HepG2 (cell line): ENCODE measurements at regions not wholly inside any gene's neighbourhood (a gene's known extent, or its start where the extent isn't known, plus 50 kb on each side); places are given as distances from the start of the nearest gene placed in this dataset.

ENCODE experiments used
- ATAC-seq: fragments of 200-7000 bp; cut with Tn5 transposase; 3 replicates; pipeline ENCODE4 v1.9.1; 2020; ENCODE audit warnings: mild to moderate bottlenecking, moderate library complexity
- BruUV-seq: library from RNA; stranded (reverse); fragments of 400-500 nt; replicated peaks from 2 replicates; lab custom pipeline; 2021; lab: Mats Ljungman, UMichigan
- CTCF ChIA-PET: fragments of 300-600 bp; formaldehyde crosslinking; extraction: SDS; loops from one replicate; lab custom pipeline; 2021; ENCODE audit warnings: low total read pairs, inconsistent platforms, low intra/inter-chr PET ratio; lab: Yijun Ruan, JAX
- POLR2A ChIA-PET: fragments of 350-600 bp; sonication (Branson Sonifier 250); formaldehyde crosslinking; loops from one replicate; lab custom pipeline; 2020; ENCODE audit warnings: antibody characterized with exemption, inconsistent platforms; lab: Yijun Ruan, JAX
- DNase-seq: peaks from one replicate; pipeline ENCODE4 v3.0.0-alpha.2; 2015; ENCODE audit warnings: low spot score
- FAIRE-seq: peaks from 3 replicates; lab custom pipeline; 2011; peaks lifted over from hg19 to GRCh38; lab: Jason Lieb, UNC
- H2AFZ ChIP-seq: one replicate; pipeline ENCODE4 v1.6.1; 2011; ENCODE audit warnings: low read length, inconsistent platforms
- H3K27ac ChIP-seq: fragments of 300-600 bp; 3 replicates; pipeline ENCODE4 v1.8.0; 2011; ENCODE audit warnings: mixed run types, mild to moderate bottlenecking, mixed read lengths, low read length, inconsistent platforms; ENCODE audit not compliant: insufficient read depth; ENCODE audit errors: extremely low read length
- H3K27me3 ChIP-seq, 2 experiments: fragments of 200-600 bp in 1 of 2; 2 replicates in 1 of 2; 3 replicates in 1 of 2; pipeline versions ENCODE4 v1.6.0 to v1.8.0; 2011; ENCODE audit warnings: low read length in 2 of 2, mild to moderate bottlenecking in 2 of 2, moderate library complexity in 2 of 2, inconsistent platforms in 1 of 2; ENCODE audit not compliant: insufficient read depth in 2 of 2, control insufficient read depth in 1 of 2
- H3K36me3 ChIP-seq, 2 experiments: fragments of 200-600 bp in 1 of 2; replicated peaks in 1 of 2; 2 replicates in 1 of 2; 3 replicates in 1 of 2; pipeline versions ENCODE4 v1.5.1 to v1.8.0; 2011; ENCODE audit warnings: low read length in 2 of 2, inconsistent platforms in 1 of 2; ENCODE audit not compliant: insufficient read depth in 2 of 2, control insufficient read depth in 1 of 2
- H3K4me1 ChIP-seq: 2 replicates; pipeline ENCODE4 v1.5.1; 2012; ENCODE audit warnings: low read length, inconsistent platforms; ENCODE audit not compliant: insufficient read depth
- H3K4me2 ChIP-seq: 2 replicates; pipeline ENCODE4 v1.6.0; 2011; ENCODE audit warnings: low read depth, low read length, inconsistent platforms
- H3K4me3 ChIP-seq, 3 experiments: fragments of 200-600 bp in 1 of 3; sonication (generic), shearing (Covaris generic) in 1 of 3; replicated peaks in 1 of 3; 2 replicates each; pipeline ENCODE4 v1.5.1; 2011 to 2016; ENCODE audit warnings: low read length in 3 of 3, inconsistent platforms in 2 of 3, low read depth in 2 of 3, mild to moderate bottlenecking in 2 of 3, control low read depth in 1 of 3, mixed read lengths in 1 of 3; ENCODE audit not compliant: insufficient read depth in 1 of 3
- H3K79me2 ChIP-seq: one replicate; pipeline ENCODE4 v1.6.1; 2011; ENCODE audit warnings: low read length, inconsistent platforms; ENCODE audit not compliant: insufficient read depth
- H3K9ac ChIP-seq: 2 replicates; pipeline ENCODE4 v1.6.0; 2011; ENCODE audit warnings: mild to moderate bottlenecking, low read depth, low read length, inconsistent platforms; ENCODE audit not compliant: insufficient read depth
- H3K9me3 ChIP-seq: 2 replicates; pipeline ENCODE4 v1.5.1; 2012; ENCODE audit warnings: mild to moderate bottlenecking, low read length
- H4K20me1 ChIP-seq: 2 replicates; pipeline ENCODE4 v1.6.0; 2011; ENCODE audit warnings: inconsistent platforms, mild to moderate bottlenecking, low read length, moderate library complexity; ENCODE audit not compliant: insufficient read depth
- BORCS8-MEF2B ChIP-seq: sonication (generic); formaldehyde crosslinking; IDR thresholded peaks from 2 replicates; pipeline ENCODE4 v1.8.0; 2022; ENCODE audit warnings: mild to moderate bottlenecking, missing genetic modification reagents
- HNF4G ChIP-seq, 2 experiments: sonication (generic) in 1 of 2; formaldehyde crosslinking in 1 of 2; IDR thresholded peaks; 2 replicates each; pipeline versions ENCODE4 v1.4.0 to v1.6.1; 2011 to 2020; ENCODE audit warnings: borderline replicate concordance in 2 of 2, low read depth in 2 of 2, mild to moderate bottlenecking in 2 of 2, low read length in 1 of 2, missing genetic modification reagents in 1 of 2, moderate library complexity in 1 of 2
- KMT2B ChIP-seq: IDR thresholded peaks from 2 replicates; pipeline ENCODE4 v1.6.1; 2016; ENCODE audit warnings: missing genetic modification reagents, missing compliant biosample characterization
- NFKBIZ ChIP-seq: IDR thresholded peaks from 2 replicates; pipeline ENCODE4 v1.6.1; 2018; ENCODE audit warnings: missing genetic modification reagents, missing compliant biosample characterization
- NFYB ChIP-seq: sonication (generic); formaldehyde crosslinking; IDR thresholded peaks from 2 replicates; pipeline ENCODE4 v1.4.0; 2020; ENCODE audit warnings: missing genetic modification reagents
- PITX1 ChIP-seq: sonication (generic); formaldehyde crosslinking; IDR thresholded peaks from 2 replicates; pipeline ENCODE4 v1.5.1; 2020; ENCODE audit warnings: mild to moderate bottlenecking, missing genetic modification reagents
- POLR2AphosphoS5 ChIP-seq: IDR thresholded peaks from 2 replicates; pipeline ENCODE4 v1.6.1; 2012; ENCODE audit warnings: low read depth, low read length
- RORA ChIP-seq: sonication (generic); formaldehyde crosslinking; IDR thresholded peaks from 2 replicates; pipeline ENCODE4 v1.5.0; 2020; ENCODE audit warnings: mild to moderate bottlenecking, missing genetic modification reagents, moderate library complexity
- SAP130 ChIP-seq: IDR thresholded peaks from 2 replicates; pipeline ENCODE4 v1.6.1; 2016; ENCODE audit warnings: low read depth
- ZNF510 ChIP-seq: sonication (generic); formaldehyde crosslinking; IDR thresholded peaks from 2 replicates; pipeline ENCODE4 v1.4.0; 2020; ENCODE audit warnings: low read depth, mild to moderate bottlenecking, missing genetic modification reagents
- ZNF570 ChIP-seq: sonication (generic); formaldehyde crosslinking; IDR thresholded peaks from 2 replicates; pipeline ENCODE4 v1.4.0; 2020; ENCODE audit warnings: mild to moderate bottlenecking, missing genetic modification reagents, borderline replicate concordance
- WGBS: methylation state at CpG from one replicate; pipeline ENCODE4 v1.1.6; 2017; ENCODE audit warnings: low lambda C conversion rate; 5-methylcytosine and 5-hydroxymethylcytosine counted together
- in situ Hi-C: cut with HindIII; loops from 2 replicates; pipeline ENCODE4 v1.10.0; 2017; ENCODE audit warnings: low pct_unique_long_range_greater_than_20kb; ENCODE audit not compliant: extremely low pct_ligation_motif_present
- intact Hi-C: fragments of 100-400 bp; cut with micrococcal nuclease; formaldehyde crosslinking; loops from one replicate; pipeline ENCODE4 v1.10.0; 2022; ENCODE audit not compliant: unreplicated experiment
- TF ChIP-seq, protein P1 (sequence below): sonication (generic); formaldehyde crosslinking; IDR thresholded peaks from 2 replicates; pipeline ENCODE4 v1.4.0; 2020; ENCODE audit warnings: missing genetic modification reagents

GRCh38 chr2:175318542-175318941 is 137.0 kb upstream of the ATP5MC3 start:
- H3K9me3 ChIP-seq: no peaks in the 10 kb centered on the region
- no peak overlapping the region for H3K4me3 ChIP-seq
- TF ChIP-seq POLR2AphosphoS5: no peak
- TF ChIP-seq, protein P1, sequence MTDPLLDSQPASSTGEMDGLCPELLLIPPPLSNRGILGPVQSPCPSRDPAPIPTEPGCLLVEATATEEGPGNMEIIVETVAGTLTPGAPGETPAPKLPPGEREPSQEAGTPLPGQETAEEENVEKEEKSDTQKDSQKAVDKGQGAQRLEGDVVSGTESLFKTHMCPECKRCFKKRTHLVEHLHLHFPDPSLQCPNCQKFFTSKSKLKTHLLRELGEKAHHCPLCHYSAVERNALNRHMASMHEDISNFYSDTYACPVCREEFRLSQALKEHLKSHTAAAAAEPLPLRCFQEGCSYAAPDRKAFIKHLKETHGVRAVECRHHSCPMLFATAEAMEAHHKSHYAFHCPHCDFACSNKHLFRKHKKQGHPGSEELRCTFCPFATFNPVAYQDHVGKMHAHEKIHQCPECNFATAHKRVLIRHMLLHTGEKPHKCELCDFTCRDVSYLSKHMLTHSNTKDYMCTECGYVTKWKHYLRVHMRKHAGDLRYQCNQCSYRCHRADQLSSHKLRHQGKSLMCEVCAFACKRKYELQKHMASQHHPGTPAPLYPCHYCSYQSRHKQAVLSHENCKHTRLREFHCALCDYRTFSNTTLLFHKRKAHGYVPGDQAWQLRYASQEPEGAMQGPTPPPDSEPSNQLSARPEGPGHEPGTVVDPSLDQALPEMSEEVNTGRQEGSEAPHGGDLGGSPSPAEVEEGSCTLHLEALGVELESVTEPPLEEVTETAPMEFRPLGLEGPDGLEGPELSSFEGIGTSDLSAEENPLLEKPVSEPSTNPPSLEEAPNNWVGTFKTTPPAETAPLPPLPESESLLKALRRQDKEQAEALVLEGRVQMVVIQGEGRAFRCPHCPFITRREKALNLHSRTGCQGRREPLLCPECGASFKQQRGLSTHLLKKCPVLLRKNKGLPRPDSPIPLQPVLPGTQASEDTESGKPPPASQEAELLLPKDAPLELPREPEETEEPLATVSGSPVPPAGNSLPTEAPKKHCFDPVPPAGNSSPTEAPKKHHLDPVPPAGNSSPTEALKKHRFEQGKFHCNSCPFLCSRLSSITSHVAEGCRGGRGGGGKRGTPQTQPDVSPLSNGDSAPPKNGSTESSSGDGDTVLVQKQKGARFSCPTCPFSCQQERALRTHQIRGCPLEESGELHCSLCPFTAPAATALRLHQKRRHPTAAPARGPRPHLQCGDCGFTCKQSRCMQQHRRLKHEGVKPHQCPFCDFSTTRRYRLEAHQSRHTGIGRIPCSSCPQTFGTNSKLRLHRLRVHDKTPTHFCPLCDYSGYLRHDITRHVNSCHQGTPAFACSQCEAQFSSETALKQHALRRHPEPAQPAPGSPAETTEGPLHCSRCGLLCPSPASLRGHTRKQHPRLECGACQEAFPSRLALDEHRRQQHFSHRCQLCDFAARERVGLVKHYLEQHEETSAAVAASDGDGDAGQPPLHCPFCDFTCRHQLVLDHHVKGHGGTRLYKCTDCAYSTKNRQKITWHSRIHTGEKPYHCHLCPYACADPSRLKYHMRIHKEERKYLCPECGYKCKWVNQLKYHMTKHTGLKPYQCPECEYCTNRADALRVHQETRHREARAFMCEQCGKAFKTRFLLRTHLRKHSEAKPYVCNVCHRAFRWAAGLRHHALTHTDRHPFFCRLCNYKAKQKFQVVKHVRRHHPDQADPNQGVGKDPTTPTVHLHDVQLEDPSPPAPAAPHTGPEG: no peak
- TF ChIP-seq ZNF510 (CRISPR knock-in tag): no peak
- TF ChIP-seq HNF4G (IDR thresholded peaks at IDR 0.05; ENCODE audit: borderline replicate concordance, low read depth, low read length): no peak
- TF ChIP-seq HNF4G (CRISPR knock-in tag; IDR thresholded peaks at IDR 0.05; ENCODE audit: borderline replicate concordance, low read depth): no peak
- TF ChIP-seq NFYB (CRISPR knock-in tag): no peak
- TF ChIP-seq RORA (CRISPR knock-in tag): no peak
- no peak for TF ChIP-seq PITX1 (CRISPR knock-in tag)
- no peak for TF ChIP-seq KMT2B (CRISPR knock-in tag)
- no peak for TF ChIP-seq BORCS8-MEF2B
- no peak for TF ChIP-seq SAP130
- no peak for TF ChIP-seq NFKBIZ (CRISPR knock-in tag)
- TF ChIP-seq ZNF570 (CRISPR knock-in tag): no peak
- TF ChIP-seq, all 625 proteins: peak for 0
- ChIA-PET POLR2A (no interaction called here), CTCF (no interaction called here)
- Histone ChIP-seq H3K27ac (no peak overlapping the region), H3K27me3 (no peaks in the 10 kb centered on the region), H2AFZ (no peak overlapping the region), H3K4me2 (no peak overlapping the region), H3K4me1 (no peaks in the 10 kb centered on the region), H4K20me1 (no peaks in the 10 kb centered on the region), H3K79me2 (no peaks in the 10 kb centered on the region), H3K36me3 (no peaks in the 10 kb centered on the region), H3K9ac (no peak overlapping the region)
- BruUV-seq: no TSS peak
- DNase-seq: no peak
- ATAC-seq: no peak
- no peak for FAIRE-seq
- intact Hi-C loops (no loop called here), in situ Hi-C loops (no loop called here)
- 2% methylated on average over 2 of the region's 2 CpGs for WGBS
